Left renal cortex interstitium (tissue), 4 donors: ENCODE measurements at regions not wholly inside any gene's neighbourhood (a gene's known extent, or its start where the extent isn't known, plus 50 kb on each side); places are given as distances from the start of the nearest gene placed in this dataset.

ENCODE experiments used
- DNase-seq, 4 donors: peaks; one replicate each; pipeline ENCODE4 v3.0.0-alpha.2; 2013; ENCODE audit warnings: low read depth in 4 of 4, low spot score in 2 of 4, missing footprints in 1 of 4

DNA sequence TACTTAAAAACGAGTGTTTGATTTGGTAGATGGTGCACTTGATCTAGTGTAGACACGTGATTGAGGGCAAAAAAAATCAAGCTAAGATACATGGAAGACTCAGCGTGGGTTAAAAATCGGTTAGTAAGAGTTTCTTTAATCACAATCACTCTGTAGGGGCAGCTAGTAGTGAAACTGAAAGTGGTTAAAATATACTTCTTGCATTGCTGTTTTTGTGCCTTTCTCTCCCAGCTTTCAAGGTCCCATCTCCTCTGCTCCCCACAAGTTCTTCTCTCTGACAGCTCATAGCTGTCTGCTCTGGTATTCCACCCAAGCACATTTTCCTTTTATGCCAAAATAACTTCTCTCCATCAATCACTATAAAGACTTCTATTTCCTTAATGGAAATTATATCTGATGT lies 1089.7 kb downstream of the EFNB2 start:
- no peak for DNase-seq

DNA sequence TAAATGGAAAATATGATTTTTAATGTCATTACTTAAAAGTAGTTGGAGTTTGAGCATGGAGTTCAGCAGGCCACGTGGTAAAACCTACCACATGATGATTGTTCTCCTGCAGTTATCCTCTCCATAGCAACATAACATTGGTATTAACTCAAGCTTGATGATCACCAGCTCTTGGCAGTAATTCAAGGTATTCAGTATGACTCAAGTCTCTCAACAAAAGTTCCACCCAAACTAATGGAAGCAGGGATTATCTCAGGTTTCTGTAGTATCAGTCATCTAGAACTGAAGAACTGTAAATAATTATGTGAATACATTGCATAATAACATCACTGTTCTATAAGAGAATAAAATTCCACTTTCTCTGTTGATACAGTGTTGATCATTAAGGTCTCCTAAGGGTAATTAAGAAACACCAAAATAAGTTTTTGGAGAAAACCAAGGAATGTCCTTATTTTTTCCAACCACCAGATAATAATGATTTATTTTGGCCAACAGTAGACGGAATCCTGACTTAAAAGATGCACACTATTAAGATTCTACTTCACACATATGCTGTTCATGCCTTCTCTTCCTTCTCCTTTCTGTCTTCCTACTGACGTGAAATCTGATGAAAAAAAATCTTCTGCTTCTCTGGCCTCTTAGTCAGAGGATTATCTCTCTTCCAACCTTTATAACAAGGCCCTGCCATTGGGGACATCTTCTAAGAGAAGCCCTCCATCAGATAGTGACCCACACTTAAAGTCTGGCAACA lies 1092.3 kb downstream of the EFNB2 start:
- DNase-seq: no peak

DNA sequence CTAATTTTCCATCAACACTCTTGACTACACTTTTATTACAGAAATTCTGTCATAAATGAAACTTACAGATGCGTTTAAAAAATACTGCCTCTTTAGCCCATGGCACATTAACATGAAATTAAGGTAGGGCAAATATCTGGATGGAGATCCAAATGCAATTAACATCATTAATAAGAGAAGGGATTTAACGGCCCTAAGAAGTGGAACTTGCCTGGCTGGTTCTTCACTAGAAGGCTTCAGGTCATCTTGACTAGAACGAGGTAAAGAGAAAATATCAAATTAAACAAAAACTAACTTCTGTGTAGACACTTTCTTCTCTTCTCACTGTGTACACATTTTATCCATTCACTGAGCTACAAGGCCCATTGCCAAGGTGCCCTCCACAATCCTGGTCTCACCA lies 1093.4 kb downstream of the EFNB2 start:
- no peak for DNase-seq

DNA sequence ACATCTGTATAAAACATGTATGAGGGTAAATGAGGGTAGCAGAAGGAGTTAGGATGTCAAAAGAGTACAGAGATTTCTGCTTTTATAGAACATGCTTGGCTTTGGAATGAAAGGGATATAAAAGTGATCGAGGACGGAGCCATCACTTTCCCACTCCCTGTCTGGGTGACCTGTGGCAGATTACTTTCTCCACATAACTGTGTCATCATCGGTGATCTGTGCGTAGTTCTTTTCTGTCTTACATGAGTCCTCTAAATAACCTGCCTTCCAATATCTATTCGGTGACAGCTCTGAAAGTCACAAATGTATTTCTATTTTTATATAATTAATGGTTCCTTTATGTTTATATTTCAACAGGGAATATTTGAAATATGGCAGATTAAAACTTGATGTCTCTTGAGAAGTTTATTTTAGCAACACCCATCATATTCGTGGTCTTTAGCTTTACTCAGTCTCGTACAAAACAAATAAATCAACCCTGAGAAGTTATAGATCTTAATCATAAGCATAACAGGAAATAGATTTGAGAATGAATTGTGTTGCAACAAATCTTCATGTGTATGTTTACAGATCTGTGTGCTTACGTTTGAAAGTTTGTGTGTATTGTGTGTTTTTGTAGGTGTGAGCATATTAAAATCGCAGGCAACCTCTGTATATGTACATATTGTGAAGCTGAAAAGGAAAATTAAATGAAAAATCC lies 1094.3 kb downstream of the EFNB2 start:
- no peak for DNase-seq

DNA sequence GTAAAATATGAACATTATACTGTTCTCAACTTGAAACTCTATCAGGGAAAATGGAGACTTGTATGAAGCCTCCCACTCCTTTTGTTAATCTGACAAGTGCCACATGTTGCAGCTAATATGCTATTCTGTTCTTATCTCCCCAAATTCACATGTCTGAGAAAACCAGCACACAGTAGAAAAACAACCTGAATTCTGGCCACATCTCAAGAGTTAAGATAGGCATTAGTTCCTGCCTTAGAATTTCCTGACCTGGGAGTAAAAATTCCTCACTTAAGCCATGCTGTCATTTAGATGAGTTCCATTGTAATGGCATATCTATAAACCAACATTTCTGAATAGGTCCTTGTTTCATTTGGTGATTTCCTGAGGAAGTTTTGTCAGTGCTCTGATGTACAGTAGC lies 1098.5 kb downstream of the EFNB2 start:
- DNase-seq: no peak

DNA sequence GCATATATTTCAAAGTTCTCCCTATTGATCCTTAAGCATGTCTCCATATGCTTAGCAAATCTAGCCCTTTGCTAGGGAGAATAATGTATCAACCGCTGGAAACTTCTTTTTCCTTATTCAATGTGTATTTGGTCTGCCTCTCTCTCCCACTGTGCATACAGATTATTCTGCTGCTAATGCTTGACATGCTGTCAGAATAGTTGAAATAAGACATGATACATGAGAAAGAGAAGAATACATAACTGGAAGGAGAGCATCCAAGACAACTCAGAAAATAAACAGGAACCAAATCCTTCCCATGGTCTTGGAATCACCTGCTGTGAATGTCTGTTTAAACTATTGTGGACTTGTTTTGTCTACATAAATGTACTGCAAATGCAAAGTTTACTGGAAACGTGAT lies 1103.0 kb downstream of the EFNB2 start:
- DNase-seq: no peak

DNA sequence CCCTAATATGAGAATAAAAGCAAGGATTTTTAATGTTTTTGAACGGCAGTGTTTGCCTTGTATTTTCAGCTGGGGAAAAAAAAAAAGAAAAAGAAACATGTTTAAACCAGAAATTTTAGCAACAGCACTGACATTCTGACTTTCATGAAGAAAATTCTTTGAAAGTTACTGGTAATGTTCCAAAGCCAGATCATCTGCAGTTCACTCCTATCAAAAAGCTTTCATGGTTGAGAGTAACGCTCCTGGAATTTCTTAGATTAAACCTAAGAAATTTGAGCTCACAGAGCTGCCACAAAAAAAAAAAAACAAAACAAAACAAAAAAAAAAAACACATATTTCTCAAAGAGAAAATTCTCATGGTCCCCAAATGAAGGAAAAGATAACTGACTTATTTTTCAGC lies 1106.7 kb downstream of the EFNB2 start:
- no peak for DNase-seq

DNA sequence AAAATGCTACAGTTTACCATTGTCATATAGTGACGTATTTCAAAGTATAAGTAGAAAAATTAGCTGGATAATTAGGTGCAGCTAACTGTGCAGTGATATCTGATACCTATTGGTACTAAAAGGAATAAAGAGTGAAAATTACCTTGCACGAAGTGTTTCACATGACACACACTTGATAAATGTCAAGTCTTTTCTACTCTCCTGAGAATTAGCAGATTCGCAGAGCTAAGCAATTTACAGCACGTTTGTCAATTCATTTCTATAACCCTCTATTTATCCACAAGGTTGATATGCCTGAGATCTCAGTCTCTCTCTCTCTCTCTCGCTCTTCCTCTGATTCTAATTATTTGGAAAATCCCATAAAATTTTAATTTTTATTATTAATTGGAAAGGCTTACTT lies 1109.0 kb downstream of the EFNB2 start:
- DNase-seq: no peak

DNA sequence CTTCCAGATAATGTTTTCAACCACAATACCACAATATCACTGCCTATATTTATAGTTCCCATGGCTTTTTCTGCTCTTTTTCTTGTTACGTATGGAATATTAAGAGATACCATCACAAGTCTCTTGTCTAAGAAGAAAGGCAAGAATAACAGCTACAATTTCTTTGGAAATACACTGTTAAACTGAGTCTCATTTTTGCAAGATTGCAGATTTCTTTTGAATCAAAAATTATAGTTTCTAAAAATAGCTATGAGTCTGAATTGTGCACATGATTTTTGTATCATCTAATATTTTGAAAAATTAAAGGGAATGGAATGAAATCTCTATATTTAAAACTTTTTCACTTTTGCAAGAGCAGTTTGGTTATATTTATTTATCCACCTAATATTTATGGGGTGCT lies 1120.8 kb downstream of the EFNB2 start:
- DNase-seq: no peak

DNA sequence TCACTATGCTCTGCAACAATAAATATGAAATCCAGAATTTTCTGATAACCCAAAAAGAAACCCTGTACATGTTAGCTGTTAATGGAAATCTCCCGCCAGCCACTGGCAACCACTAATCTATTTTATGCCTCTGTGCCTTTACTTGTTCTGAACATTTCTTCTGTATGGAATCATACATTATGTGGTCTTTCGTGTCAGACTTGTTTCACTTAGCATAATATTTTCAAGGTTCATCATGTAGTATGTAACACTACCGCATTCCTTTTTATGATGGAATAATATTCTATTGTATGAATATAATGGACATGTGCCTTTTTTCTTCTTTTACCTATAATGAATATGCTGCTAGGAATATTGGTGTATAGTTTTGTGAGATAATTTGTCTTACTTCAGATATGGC lies 1123.3 kb downstream of the EFNB2 start:
- DNase-seq: no peak

DNA sequence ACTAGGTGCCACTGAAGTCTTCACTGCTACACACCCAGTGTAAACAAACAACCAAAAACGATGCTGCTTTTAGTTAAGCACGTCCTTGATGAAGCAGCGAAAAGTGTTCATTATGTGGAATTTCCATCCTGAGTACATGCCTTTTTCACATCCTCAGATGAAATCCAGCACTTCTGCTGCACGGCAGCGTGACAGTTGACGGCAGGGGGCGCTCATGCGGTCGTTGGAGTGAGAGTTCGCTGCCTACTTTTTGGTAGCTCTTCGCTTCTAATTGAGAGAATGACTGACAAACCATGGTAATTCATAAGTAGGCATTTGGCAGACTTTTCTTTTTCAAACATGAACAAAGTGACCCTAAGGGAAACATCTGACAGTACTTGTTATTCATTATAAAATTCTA lies 1124.9 kb downstream of the EFNB2 start:
- peak in 1 of 4 donors; percentile 3 for DNase-seq

DNA sequence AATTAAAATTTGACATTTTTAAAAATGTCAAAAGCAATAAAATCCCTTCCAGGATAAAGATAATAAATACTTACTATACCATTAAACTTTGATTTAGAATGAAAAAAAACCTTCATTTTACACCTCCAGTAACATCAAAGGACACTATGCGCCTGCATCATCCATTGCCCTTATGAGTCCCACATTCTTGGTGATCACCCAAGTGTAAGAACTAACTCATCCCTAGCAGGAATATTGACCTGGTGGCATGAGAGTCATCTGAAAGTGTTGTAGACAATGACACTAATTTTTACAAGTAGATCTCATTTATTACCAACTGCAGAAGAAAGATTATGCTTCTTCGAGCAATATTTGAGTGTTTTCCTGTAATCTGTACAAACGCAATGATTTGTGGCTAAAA lies 1128.9 kb downstream of the EFNB2 start:
- DNase-seq: no peak

DNA sequence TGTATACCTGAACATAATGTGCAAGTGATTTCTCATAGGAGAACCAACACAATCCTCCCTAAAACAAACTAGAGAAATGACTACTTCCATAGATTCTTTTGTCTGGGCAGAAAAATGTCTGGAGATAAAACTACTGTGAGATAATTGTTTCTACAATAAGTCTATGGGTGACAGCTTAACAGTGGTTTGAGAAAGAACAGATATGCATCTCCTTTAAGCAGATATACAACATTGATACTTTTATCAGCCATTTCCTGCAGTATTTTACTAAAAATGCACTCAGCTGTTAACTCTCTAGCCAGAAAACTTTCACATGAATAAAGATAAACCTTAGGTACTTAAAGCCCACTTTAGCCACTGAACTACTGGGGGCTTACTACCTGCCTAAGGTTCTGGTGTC lies 1132.4 kb downstream of the EFNB2 start:
- no peak for DNase-seq

DNA sequence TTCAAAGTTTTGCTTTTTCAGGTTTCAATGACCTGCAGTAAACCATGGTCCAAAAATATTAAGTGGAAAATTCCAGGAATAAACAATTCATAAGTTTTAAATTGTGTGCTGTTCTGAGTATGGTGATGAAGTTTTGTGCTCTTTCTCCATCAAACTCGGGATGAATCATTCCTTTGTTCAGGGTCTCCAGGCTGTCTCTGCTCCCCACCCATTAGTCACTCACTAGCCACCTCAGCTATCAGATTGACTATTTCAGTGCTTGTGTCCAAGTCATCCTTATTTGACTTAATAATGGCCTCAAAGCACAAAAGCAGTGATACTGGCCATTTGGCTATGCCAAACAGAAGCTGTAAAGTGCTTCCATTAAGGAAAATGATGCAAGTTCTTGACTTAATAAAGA lies 1140.4 kb downstream of the EFNB2 start:
- DNase-seq: no peak

DNA sequence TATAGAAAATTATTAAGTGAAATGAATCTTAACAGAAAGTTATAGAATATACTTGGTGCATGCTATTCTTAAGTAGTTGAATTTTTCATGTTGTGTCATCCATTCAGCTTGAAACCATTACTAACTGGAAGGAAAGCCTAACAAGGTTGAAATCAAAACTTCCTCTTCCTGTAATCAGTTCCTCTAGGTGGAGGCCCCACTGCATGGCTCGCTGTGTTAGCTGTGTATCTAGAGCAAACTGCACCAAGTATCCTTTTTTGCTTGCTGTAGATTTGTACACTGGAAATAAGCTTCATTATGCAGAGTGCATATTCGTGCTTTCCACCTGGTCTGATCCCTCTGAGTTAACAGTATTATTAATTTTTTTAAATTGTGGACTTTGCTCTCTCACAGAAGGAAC lies 1146.1 kb downstream of the EFNB2 start:
- no peak for DNase-seq

DNA sequence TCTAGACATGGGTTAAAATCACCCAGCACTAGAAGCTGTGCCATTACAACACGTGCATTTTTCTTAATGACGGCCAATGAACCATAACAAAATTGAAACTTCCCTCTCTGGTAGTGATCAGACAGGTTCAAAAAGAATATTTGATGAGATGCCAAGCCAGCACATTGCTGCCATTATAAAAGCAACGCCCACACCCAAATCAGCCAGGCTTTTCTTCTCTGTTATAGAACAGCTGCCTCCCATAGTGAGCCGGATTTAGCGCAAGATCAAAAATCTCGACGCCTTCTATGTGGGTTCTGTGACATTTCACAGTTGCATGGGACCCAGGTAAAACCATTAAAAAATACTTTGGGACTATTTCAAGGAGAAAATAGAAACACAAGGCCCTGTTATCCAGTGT lies 1158.0 kb downstream of the EFNB2 start:
- DNase-seq: no peak

DNA sequence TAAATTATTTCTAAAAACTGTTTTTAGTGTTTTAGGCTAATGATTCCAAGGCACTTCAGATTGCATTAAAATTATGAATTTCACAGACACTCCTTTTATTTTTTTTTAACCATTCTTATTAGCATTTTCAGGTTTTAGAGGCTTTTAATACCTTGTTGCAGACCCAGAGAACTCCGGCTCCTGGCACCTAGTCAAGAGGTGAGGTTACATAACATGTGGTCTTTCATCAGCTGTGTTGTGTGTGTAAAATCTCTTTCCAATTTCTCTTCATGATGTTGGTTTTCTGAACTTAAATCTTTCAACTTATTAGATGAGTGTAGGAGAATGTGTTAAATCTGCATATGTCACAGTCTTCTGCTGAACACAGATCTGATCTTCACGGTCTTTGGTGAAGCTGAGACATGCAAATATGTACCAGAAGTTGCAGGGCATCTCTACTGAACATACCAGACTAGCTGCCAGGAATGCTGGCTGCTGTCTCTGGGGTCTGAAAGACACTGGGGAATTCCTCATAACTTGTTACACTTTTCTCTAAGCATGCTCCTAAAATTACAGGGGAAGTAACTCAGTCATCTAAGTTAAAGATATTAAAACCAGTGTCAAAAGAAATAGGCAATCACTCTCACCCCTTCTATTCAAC lies 1165.3 kb downstream of the EFNB2 start:
- DNase-seq: no peak

DNA sequence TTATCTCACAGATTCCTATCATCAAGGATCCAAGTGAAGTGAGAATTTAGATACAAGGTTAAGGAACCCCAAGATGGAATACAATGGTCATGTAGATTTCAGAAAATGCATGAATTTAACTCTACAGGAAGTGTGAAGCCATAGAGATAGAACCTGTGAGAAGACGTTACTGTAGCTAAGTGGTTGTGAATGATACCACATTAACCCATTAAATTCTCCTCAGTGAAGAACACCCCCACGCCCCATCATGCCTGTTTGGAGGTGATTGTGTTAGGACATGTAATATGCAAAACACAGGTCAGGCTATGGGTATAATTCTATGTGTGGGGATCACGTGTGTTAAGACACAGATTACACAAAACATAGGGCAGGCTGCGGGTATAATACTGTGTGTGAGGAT lies 1166.7 kb downstream of the EFNB2 start:
- DNase-seq: no peak

DNA sequence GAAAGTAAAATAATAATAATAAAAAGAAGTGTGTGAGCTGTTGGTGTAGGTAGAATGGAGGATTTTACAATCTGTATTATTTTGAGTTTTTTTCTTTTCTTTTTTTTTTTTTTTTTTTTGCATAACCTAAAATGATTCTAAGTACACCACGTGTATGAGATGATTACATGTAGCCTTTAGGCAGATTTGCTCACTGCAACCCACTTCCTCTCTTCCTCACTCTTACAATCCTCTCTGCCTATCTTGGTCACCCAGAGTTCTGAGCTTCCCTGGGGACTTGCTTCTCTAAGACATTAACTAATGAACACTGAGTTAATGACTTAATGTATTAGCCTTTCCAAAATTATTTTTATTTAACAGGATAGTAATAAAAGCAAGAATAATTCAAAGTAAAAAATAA lies 1169.6 kb downstream of the EFNB2 start:
- no peak for DNase-seq

DNA sequence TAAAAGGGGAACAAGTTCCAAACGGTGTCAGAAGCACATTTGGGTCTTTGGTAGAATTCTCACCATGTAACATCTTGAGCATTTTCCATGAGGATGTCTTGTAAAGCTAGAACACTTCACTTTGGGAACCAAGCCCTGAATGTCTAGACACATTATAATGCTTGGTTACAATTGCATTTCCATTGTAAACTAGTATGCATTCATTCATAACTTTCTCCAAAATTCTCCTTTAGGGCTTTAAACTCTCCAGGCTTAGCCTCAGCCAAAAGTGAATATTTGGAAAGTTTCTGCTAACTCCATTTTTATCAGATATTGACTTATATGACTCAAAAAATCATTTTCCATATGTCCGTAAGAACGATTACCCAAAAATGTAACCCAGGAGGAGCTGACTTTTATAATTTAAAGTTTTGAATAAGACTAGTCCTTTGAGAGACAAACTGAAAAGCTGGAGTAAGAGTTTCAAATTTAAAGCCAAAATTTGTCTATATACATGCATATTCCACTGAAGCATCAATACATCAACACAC lies 1170.4 kb downstream of the EFNB2 start:
- no peak for DNase-seq

DNA sequence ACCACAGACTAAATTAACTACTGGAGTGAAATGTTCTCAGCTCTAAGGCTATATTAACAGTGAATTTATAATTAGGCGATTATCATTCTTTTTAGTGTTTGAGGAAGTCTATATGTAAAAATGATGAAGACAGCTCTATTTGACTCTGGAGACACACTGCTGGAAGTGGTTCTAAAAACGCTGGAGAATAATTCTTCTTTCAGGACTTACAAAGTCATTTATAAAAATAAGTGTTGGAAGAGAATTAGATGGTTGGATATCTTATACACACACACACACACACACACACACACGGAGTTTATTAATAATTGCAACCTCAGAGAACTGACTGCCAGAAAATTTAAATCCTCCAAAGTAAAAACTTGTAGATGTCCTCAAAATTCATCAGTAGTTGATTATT lies 1171.3 kb downstream of the EFNB2 start:
- no peak for DNase-seq
